Muscle of back (tissue), 3 donors: ENCODE measurements at regions not wholly inside any gene's neighbourhood (a gene's known extent, or its start where the extent isn't known, plus 50 kb on each side); places are given as distances from the start of the nearest gene placed in this dataset.
"Not testable (repeated sequence)": the region's sequence is repeated elsewhere in the genome, so short reads cannot be mapped to it uniquely, and the experiment has no call there.

Experiments
- DNase-seq, 3 donors: peaks; one replicate each; pipeline versions ENCODE4 v3.0.0 to v3.0.0-alpha.2; 2013

DNA sequence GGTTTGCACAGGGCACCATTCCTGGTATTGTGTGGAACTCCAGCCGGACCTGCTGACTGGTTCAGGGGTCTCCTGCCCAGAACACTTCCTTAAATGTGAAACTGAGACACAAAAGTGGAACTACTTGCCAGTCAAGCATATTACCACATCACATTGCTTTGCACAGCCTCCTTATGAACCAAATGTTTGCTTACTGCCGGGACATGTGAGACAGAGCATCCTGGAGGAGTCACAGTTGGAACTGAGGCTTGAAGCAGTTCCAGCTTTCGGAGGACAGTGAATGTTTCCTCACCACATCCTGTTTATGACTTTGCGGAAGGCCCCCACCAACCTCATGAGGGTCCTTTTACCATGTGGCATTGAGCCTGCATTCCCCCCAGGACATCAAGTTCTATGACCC, 105.8 kb upstream of the ARHGAP42 start:
- no peak for DNase-seq

DNA sequence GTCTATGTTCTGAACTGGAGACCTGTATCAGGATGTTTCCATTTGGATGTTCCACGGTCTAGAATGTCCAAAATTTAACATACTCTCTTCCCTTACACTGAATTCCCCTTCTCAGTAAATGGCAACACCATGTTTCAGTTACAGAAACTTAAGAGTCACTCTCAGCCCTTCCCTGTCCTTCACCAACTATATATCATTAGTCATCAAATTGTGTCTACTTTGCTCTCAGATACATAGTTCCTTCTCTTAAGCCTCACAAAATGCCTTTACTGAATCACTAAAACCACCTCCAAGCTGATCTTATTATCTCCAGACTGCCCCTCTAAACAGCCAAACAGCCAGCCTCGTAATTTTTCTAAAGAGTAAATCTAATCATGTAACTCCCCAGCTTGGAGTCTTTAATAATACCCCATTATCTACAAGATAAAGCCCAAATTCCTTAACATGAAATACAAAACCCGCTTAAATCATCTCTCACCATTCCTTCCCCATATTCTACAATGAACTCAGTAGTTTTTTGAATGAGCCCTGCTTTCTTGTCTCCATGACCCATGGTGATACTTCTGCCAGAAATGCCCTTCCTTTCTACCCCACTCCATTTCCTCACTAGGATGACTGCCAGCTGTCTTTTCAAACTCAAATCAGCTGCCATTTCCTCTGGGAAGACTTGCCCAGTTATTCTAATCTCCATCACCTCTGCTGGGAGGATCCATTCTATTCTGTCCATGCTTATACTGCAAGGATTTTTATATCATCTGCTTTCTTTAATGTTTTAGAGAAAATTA, 102.7 kb upstream of the ARHGAP42 start:
- DNase-seq = no peak

- DNase-seq = no peak
Observed at GRCh38 chr11:100585728-100586127, 101.4 kb upstream of the ARHGAP42 start.

DNA sequence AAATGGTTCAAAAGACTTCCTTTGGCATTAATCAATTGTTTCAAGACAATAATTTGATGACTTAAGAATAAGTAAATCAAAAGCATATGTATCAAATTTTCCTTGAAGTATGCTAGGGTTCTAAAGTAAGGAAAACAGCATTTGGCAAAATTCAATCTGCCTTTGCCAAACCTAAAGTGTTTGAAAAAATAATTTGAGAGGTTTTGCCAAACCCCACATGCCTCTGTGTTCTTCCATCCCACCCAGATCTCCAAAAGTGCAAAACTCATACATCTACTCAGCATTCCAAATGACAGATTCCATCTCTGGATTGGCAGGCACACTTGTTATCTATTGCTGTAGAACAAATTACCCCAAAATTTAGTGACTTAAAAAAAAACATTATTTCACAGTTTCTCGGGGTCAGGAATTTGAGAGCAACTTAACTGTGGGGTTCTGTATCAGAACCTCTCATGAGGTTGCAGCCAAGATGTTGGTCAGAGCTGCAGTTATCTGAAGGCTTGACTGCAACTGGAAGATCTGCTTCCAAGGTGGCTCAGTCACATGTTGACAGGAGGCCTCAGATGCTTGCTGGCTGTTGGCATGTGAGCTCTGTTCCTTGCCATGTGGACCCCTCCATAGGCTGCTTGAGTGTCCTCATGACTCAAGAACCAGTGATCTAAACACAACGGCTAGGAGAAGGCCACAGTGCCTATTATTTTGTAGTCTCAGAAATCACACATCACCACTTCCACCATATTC, 100.6 kb upstream of the ARHGAP42 start:
- DNase-seq = no peak

DNA sequence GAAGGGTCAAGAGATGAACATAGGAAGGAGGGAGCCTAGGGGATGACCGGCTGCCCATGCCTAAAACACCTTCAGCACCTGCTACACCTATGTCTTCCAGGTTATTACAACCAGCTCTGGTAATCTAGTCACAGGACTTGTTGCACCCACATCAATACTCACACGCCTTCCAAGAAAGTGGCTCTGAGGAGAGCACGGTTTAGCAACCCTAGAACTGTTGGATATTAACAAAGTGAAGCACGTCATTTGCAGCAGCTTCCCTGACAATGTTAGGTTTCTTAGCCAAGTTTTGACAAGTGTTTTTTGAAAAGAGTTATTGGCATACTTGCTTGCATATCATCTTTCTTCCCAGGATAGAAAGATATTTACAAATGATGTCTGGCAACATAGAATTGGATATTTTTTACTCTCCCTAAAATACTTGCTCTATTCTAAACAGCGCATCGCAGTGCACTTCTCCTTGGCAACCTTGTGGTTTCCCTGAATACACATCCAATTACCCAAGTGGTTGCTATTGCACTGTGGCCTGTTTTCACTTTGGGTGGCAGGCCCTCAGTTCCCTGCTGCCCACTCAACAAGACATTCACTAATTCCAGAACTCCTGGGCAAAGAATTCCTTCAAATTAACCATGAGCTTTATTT, 94.3 kb upstream of the ARHGAP42 start:
- DNase-seq = no peak

DNA sequence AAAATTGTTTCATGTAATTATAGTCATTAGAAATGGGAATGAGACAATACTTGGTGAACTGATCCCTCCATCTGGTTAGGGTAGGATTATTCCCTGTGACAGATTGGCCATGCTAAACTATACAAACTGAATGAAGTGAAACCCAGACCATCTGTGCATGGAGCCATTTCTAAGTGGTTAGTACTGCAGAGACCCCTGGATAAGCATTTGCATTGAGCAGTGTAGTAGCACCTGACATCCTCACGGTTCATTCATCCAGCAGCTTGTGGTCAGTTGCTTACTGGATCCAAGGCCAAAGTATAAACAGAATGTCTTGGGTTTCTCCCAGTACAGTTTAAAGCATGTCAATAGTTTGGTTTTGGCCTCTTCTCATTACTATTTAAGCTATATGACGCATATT, 93.8 kb upstream of the ARHGAP42 start:
- DNase-seq = no peak

- DNase-seq = no peak
Observed at GRCh38 chr11:100594320-100594719, 92.8 kb upstream of the ARHGAP42 start.

DNA sequence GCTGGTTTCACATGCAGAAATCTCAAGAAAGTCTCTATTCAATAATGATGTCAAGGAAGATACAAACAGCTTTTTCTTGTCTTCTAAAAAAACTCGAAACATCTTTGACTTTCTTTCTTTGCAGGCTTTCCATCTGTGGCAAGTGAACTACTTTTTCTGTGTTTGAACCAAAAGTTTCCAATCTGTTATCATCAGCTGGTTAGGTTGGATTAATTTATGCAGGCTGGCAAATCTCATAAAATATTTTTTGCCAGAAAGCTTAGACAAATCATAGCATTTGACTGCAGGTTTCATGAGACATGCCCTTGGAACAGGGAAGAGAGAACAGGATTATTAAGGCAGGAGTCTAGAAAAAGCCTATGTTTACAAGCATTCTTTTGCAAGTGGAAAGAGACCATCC, 86.1 kb upstream of the ARHGAP42 start:
- no peak for DNase-seq

GRCh38 chr11:100602716-100603115, 84.4 kb upstream of the ARHGAP42 start:
- DNase-seq = peak in 2 of 3 donors; percentile 30 to 42

DNA sequence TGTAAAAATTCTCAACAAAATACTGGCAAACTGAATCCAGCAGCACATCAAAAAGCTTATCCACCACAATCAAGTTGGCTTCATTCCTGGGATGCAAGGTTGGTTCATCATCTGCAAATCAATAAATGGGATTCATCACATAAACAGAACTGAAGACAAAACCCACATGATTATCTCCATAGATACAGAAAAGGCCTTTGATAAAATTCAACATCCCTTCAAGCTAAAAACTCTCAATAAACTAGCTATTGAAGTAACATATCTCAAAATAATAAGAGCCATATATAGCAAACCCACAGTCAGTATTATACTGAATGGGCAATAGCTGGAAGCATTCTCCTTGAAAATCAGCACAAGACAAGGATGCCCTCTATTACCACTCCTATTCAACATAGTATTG, 79.3 kb upstream of the ARHGAP42 start:
- DNase-seq = not testable (repeated sequence)

GRCh38 chr11:100612766-100613165, 74.3 kb upstream of the ARHGAP42 start:
- no peak for DNase-seq

- DNase-seq = no peak
Observed at GRCh38 chr11:100618914-100619313, 68.2 kb upstream of the ARHGAP42 start.

DNA sequence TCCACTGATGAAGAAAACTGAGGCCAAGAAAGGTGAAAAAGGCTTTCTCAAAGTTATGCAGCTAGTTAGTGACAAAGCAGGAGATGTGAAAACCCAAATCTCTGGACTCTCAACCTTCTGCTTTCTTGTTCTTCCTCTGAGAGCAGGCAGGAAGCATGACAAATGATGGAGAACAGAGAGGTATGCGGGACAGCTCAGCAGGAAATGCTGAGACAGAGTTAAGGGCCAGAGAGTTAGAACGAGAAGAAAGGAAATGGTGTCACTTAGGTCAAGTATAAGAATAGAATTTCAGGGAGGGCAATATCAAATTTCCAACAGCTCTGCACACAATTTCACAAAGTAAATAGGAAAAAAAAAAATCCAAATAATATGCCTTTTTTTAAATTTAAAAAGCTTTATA, 67.6 kb upstream of the ARHGAP42 start:
- no peak for DNase-seq

DNA sequence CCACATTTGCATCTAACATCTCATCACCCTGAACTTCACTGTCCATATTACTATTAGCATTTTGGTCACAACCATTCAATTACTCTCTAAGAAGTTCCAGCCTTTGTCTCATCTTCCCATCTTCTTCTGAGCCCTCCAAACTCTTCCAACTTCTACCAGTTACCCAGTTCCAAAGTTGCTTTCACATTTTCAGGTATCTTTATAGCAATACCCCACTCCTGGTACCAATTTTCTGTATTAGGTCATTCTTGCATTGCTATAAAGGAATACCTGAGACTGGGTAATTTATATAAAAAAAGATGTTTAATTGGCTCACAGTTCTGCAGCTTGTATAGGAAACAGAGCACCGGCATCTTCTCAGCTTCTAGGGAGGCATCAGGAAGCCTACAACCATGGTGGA, 64.7 kb upstream of the ARHGAP42 start:
- no peak for DNase-seq

DNA sequence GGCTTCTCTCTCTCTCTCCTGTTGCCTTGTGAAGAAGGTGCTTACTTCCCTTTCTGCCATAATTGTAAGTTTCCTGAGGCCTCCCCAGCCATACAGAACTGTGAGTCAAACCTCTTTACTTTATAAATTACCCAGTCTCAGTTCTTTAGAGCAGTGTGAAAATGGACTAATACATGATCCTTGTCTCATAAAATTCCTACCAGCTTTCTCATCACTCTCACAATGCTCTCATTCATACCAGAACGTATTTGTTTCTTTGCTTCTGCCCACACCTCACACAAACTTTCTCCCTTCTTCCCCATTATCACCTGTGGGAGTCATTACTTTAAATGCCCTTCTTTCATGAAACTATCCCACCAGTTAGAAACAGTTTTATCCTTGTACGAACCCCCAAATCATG, 62.7 kb upstream of the ARHGAP42 start:
- no peak for DNase-seq

DNA sequence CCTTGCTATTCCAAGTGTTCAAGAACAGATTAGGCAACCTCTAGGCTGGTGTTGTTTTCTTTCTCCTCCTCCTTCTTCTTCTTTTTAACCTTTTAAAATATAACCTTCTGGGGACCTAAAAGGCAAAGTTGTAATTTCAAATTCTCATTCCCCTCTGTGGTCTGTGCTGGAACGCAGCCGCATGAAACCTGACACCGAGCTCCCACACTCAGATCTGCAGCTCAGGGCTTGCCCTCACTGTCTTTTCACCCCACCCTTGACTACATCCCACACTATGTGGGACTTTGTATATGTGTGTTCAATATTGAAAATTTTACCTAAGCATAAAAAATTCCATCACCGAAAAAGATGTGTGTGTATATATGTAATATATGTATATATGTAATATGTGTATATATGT, 62.0 kb upstream of the ARHGAP42 start:
- no peak for DNase-seq

DNA sequence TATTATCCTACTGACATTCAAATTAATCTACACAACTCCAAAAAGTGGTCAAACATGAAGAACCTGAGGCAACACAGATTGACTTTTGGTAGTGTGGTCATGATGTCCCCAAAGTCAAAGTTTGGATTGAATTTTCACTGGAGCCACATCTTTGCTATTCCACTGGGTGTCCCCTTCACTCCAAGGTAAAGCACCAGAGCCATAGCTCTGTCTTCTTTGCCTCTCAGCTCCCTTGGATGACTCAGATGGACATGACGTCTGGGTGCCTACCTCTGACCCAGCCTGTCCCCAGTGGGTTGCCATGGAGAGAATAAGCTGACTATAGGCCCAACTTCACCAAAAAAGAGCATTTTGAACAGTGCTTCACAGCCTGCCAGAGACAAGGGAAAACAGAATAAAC, 57.4 kb upstream of the ARHGAP42 start:
- DNase-seq = no peak

DNA sequence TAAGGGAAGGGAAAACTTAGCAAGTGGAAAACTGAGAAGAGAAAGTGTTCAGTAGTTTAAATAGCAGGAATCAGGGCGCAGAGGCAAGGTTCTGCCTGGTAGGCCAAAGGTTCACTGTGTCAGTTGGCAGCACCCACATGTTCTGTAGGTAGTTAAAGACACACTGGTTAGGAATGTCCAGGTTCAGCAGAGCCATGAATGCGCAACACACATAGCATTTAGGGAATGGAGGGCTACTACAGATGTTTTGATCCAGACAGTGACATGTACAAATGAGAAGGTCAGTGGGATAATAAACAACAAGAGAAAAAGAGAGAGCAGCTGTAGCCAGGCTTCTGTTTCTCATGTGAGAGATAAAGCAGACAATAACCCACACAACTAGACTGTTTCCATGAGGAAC, 56.2 kb upstream of the ARHGAP42 start:
- DNase-seq = no peak

DNA sequence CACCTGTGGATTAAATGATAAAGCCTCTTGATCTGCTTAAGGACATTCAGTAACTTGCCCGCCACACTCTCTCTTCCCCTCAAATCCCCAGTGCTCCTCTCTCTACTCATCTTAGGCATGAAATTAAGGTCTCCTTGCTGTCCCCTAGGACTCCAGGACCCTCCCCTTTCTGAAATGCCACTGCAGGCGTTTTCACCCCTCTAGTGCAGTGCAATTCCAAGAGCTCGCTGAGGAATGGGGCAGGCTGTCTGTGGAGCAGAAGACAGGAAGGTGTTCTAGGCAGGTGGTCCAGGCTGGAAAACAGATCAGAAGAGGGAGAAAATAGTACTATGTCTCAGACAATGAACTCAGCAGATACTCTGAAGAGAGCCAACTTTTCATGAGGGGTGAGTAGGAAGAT, 55.8 kb upstream of the ARHGAP42 start:
- DNase-seq = no peak

DNA sequence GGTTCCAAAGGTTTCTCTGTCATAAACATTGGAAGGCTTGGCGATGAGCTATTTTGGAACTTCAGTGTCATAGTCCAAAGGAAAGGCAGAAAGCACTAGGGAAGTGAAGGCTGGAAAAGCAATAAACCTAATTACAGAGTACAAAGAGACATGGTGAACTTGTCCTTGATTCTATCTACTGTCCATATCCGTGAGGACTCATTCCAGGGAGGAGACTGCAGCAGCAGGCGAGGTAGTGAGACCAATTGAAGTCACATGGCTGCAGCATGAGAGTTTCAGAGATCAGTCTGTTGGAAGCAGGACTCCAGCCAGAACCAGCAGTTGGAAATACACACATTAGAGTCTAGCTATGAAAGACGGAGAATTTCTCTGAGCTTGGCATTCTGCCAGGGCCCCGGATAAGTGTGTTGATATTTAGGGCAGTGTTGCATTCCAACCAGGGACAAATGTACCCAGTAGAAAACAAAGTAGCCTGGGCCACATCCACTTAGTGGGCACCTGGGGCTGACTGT, 54.1 kb upstream of the ARHGAP42 start:
- peak; percentile 65 to 79 (median 78) for DNase-seq

DNA sequence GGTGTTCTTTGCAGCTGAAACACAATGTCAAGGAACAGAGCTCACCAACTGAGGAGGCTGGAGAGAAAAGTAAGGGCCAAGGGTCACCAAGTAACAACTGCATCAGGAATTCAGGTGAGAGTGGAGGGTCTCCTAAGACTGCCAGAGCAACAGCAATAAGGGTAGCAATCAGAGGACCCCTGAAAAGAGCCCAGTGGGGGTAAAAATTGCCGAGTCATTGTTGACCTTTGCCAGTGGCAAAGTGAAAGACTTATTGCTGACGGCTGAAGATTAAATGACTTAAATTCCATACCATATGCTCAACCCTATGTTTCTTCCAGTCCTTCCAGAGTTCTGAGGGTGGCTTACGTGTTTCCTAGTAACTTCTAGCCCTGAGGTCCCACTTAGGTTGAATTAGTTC, 51.9 kb upstream of the ARHGAP42 start:
- DNase-seq = no peak

DNA sequence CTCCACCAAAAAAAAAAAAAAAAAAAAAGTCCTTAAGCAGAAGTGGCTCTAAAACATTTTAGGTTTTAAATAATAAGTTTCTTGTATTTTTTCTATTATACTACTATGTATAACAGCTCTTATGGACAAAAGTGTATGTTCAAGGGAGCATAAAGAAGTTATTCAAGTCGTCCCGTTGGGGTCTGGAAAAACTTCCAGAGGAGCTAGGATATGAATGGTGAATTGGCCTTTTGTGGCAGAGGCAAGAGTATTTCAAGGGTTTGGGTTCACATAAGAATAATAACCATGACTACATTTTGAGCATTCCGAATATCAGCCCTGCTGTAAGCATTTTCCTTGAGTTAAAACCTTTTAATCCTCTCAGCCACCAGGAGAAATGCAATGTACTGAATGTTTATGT, 50.6 kb upstream of the ARHGAP42 start:
- no peak for DNase-seq
